ENCODE measurements at regions not wholly inside any gene's neighbourhood (a gene's known extent, or its start where the extent isn't known, plus 50 kb on each side); places are given as distances from the start of the nearest gene placed in this dataset.
"Not testable (repeated sequence)": the region's sequence is repeated elsewhere in the genome, so short reads cannot be mapped to it uniquely, and the experiment has no call there.

- not testable (repeated sequence) for TF ChIP-seq EZH2 (IDR thresholded peaks at IDR 0.05); POLR2AphosphoS5 (IDR thresholded peaks at IDR 0.05; ENCODE audit: borderline replicate concordance, low read depth, low read length)
Observed at GRCh38 chr21:6044695-6045094, 4476.7 kb upstream of the TPTE start.

All from SK-N-MC (cell line).